Trophoblast cell (in vitro differentiated cells and primary cell): ENCODE measurements at regions not wholly inside any gene's neighbourhood (a gene's known extent, or its start where the extent isn't known, plus 50 kb on each side); places are given as distances from the start of the nearest gene placed in this dataset.
"Not testable (repeated sequence)": the region's sequence is repeated elsewhere in the genome, so short reads cannot be mapped to it uniquely, and the experiment has no call there.

ENCODE experiments used
- DNase-seq, 2 donors: peaks; one replicate each; pipeline ENCODE4 v3.0.0-alpha.2; 2016
- H2AFZ ChIP-seq: 2 replicates; pipeline ENCODE4 v1.6.1; 2013; ENCODE audit warnings: low read length, moderate library complexity, mild to moderate bottlenecking; ENCODE audit not compliant: insufficient read depth, poor library complexity
- H2AK5ac ChIP-seq: 2 replicates; pipeline ENCODE4 v1.6.1; 2013; ENCODE audit warnings: mild to moderate bottlenecking, low read length
- H2BK120ac ChIP-seq: 2 replicates; pipeline ENCODE4 v1.6.1; 2013; ENCODE audit warnings: low read length, mild to moderate bottlenecking, moderate library complexity; ENCODE audit not compliant: insufficient read depth, poor library complexity
- H2BK12ac ChIP-seq: 2 replicates; pipeline ENCODE4 v1.6.1; 2013; ENCODE audit warnings: mild to moderate bottlenecking, low read length, moderate library complexity
- H2BK5ac ChIP-seq: 2 replicates; pipeline ENCODE4 v1.6.1; 2013; ENCODE audit warnings: low read length, low read depth, moderate library complexity, mild to moderate bottlenecking; ENCODE audit not compliant: poor library complexity
- H3K14ac ChIP-seq: 2 replicates; pipeline ENCODE4 v1.6.1; 2013; ENCODE audit warnings: mild to moderate bottlenecking, low read length
- H3K18ac ChIP-seq: 2 replicates; pipeline ENCODE4 v1.6.1; 2013; ENCODE audit warnings: mild to moderate bottlenecking, low read length
- H3K23ac ChIP-seq: 2 replicates; pipeline ENCODE4 v1.6.1; 2013; ENCODE audit warnings: low read length
- H3K27ac ChIP-seq: 2 replicates; pipeline ENCODE4 v1.5.1; 2013; ENCODE audit warnings: low read depth, mild to moderate bottlenecking, inconsistent platforms, low read length, moderate library complexity
- H3K27me3 ChIP-seq: 2 replicates; pipeline ENCODE4 v1.6.1; 2013; ENCODE audit warnings: inconsistent platforms, mild to moderate bottlenecking, low read length, moderate library complexity; ENCODE audit not compliant: insufficient read depth
- H3K36me3 ChIP-seq, 2 experiments: 1 replicate in 1 of 2; 2 replicates in 1 of 2; pipeline ENCODE4 v1.6.1; 2013; ENCODE audit warnings: low read length in 2 of 2, mild to moderate bottlenecking in 2 of 2, moderate library complexity in 1 of 2; ENCODE audit not compliant: insufficient read depth in 2 of 2, control insufficient read depth in 1 of 2
- H3K4ac ChIP-seq: 2 replicates; pipeline ENCODE4 v1.6.1; 2013; ENCODE audit warnings: low read depth, mild to moderate bottlenecking, low read length, moderate library complexity
- H3K4me1 ChIP-seq, 2 experiments: 1 replicate in 1 of 2; 2 replicates in 1 of 2; pipeline ENCODE4 v1.6.1; 2013; ENCODE audit warnings: low read length in 2 of 2, mild to moderate bottlenecking in 2 of 2, moderate library complexity in 1 of 2; ENCODE audit not compliant: insufficient read depth in 2 of 2, control insufficient read depth in 1 of 2
- H3K4me2 ChIP-seq: 2 replicates; pipeline ENCODE4 v1.6.1; 2013; ENCODE audit warnings: inconsistent platforms, mild to moderate bottlenecking, low read length, moderate library complexity
- H3K4me3 ChIP-seq: 2 replicates; pipeline ENCODE4 v1.5.1; 2013; ENCODE audit warnings: mild to moderate bottlenecking, low read depth, low read length, inconsistent platforms
- H3K79me1 ChIP-seq: one replicate; pipeline ENCODE4 v1.6.1; 2013; ENCODE audit warnings: low read length
- H3K79me2 ChIP-seq: 2 replicates; pipeline ENCODE4 v1.6.1; 2013; ENCODE audit warnings: low read length, mild to moderate bottlenecking; ENCODE audit not compliant: control insufficient read depth, insufficient read depth, poor library complexity
- H3K9ac ChIP-seq: 2 replicates; pipeline ENCODE4 v1.6.1; 2013; ENCODE audit warnings: mild to moderate bottlenecking, low read length
- H3K9me3 ChIP-seq: 2 replicates; pipeline ENCODE4 v1.6.1; 2013; ENCODE audit warnings: low read depth, mild to moderate bottlenecking, control low read depth, inconsistent platforms, low read length; ENCODE audit not compliant: insufficient read depth
- H4K12ac ChIP-seq: 2 replicates; pipeline ENCODE4 v1.6.1; 2013; ENCODE audit warnings: low read depth, mild to moderate bottlenecking, low read length, moderate library complexity
- H4K8ac ChIP-seq: 2 replicates; pipeline ENCODE4 v1.6.1; 2013; ENCODE audit warnings: low read depth, mild to moderate bottlenecking, low read length, moderate library complexity
- H4K91ac ChIP-seq: one replicate; pipeline ENCODE4 v1.6.1; 2013; ENCODE audit warnings: low read depth, mild to moderate bottlenecking, low read length, moderate library complexity
- WGBS: extraction: QIAGEN DNeasy Blood & Tissue Kit; methylation state at CpG from one replicate; pipeline ENCODE4 v1.1.7; 2013; ENCODE audit warnings: missing lambda C conversion rate; ENCODE audit not compliant: insufficient read length, insufficient coverage; ENCODE audit errors: extremely low coverage; 5-methylcytosine and 5-hydroxymethylcytosine counted together

GRCh38 chr6:803191-803977 lies 110.4 kb upstream of the EXOC2 start:
- H4K91ac ChIP-seq: no peak overlapping the region
- no peaks in the 10 kb centered on the region for H3K79me2 ChIP-seq
- no peak overlapping the region for H4K8ac ChIP-seq
- no peak overlapping the region for H3K4me3 ChIP-seq
- H3K4me2 ChIP-seq: no peak overlapping the region
- H4K12ac ChIP-seq: no peak overlapping the region
- no CpG with 5 or more reads among the region's 11 CpGs for WGBS
- H2BK12ac ChIP-seq: no peak overlapping the region
- no peak overlapping the region for H2AK5ac ChIP-seq
- H3K14ac ChIP-seq: no peak overlapping the region
- no peak overlapping the region for H3K23ac ChIP-seq
- no peaks in the 10 kb centered on the region for H3K36me3 ChIP-seq
- no peak overlapping the region for H2BK5ac ChIP-seq
- H3K9ac ChIP-seq: no peak overlapping the region
- no peak for DNase-seq
- H3K79me1 ChIP-seq: no peaks in the 10 kb centered on the region
- no peaks in the 10 kb centered on the region for H3K27me3 ChIP-seq
- no peak overlapping the region for H3K27ac ChIP-seq
- no peak overlapping the region for H3K4ac ChIP-seq
- no peak overlapping the region for H2AFZ ChIP-seq
- H3K18ac ChIP-seq: no peak overlapping the region
- no peak overlapping the region for H2BK120ac ChIP-seq
- no peaks in the 10 kb centered on the region for H3K4me1 ChIP-seq
- no peaks in the 10 kb centered on the region for H3K9me3 ChIP-seq

GRCh38 chr6:802701-803100 lies 109.8 kb upstream of the EXOC2 start:
- Histone ChIP-seq H3K18ac (no peak overlapping the region), H2BK12ac (no peak overlapping the region), H3K4me3 (no peak overlapping the region), H3K14ac (no peak overlapping the region), H2AK5ac (no peak overlapping the region), H4K8ac (no peak overlapping the region), H2BK120ac (no peak overlapping the region), H3K27ac (no peak overlapping the region), H3K4me1 (no peaks in the 10 kb centered on the region), H2BK5ac (no peak overlapping the region), H4K12ac (no peak overlapping the region), H3K79me2 (no peaks in the 10 kb centered on the region), H4K91ac (no peak overlapping the region), H3K36me3 (no peaks in the 10 kb centered on the region), H3K4ac (no peak overlapping the region), H3K9ac (no peak overlapping the region), H3K23ac (no peak overlapping the region), H3K4me2 (no peak overlapping the region), H3K27me3 (no peaks in the 10 kb centered on the region), H3K9me3 (no peaks in the 10 kb centered on the region), H3K79me1 (no peaks in the 10 kb centered on the region), H2AFZ (no peak overlapping the region)
- no peak for DNase-seq
- no CpG with 5 or more reads among the region's 9 CpGs for WGBS

- H3K27me3 ChIP-seq, H3K4ac ChIP-seq, H3K79me1 ChIP-seq, H2AFZ ChIP-seq, H4K8ac ChIP-seq, H3K9me3 ChIP-seq, H4K12ac ChIP-seq, H3K23ac ChIP-seq, H3K18ac ChIP-seq, H2BK120ac ChIP-seq, H3K79me2 ChIP-seq, H4K91ac ChIP-seq, H3K4me1 ChIP-seq, DNase-seq, H3K36me3 ChIP-seq, H2BK12ac ChIP-seq, H3K14ac ChIP-seq, H2AK5ac ChIP-seq, H3K9ac ChIP-seq, H3K4me3 ChIP-seq, H3K4me2 ChIP-seq, H3K27ac ChIP-seq, H2BK5ac ChIP-seq: not testable (repeated sequence)
- no CpG with 5 or more reads among the region's 10 CpGs for WGBS
These were observed 109.3 kb upstream of the EXOC2 start for GRCh38 chr6:802223-802622.

GRCh38 chr6:799769-800168 lies 106.8 kb upstream of the EXOC2 start:
- no peaks in the 10 kb centered on the region for H3K36me3 ChIP-seq
- no peak overlapping the region for H2AK5ac ChIP-seq
- no peak overlapping the region for H2BK5ac ChIP-seq
- no peak overlapping the region for H3K14ac ChIP-seq
- H3K4me2 ChIP-seq: no peak overlapping the region
- no peaks in the 10 kb centered on the region for H3K9me3 ChIP-seq
- H3K79me1 ChIP-seq: no peaks in the 10 kb centered on the region
- H2BK12ac ChIP-seq: no peak overlapping the region
- H4K91ac ChIP-seq: no peak overlapping the region
- H3K9ac ChIP-seq: no peak overlapping the region
- no peaks in the 10 kb centered on the region for H3K79me2 ChIP-seq
- WGBS: no CpG with 5 or more reads among the region's 6 CpGs
- H3K4ac ChIP-seq: no peak overlapping the region
- no peaks in the 10 kb centered on the region for H3K4me1 ChIP-seq
- H3K4me3 ChIP-seq: no peak overlapping the region
- no peak overlapping the region for H3K27ac ChIP-seq
- H3K18ac ChIP-seq: no peak overlapping the region
- no peak overlapping the region for H2AFZ ChIP-seq
- no peaks in the 10 kb centered on the region for H3K27me3 ChIP-seq
- H3K23ac ChIP-seq: no peak overlapping the region
- H2BK120ac ChIP-seq: no peak overlapping the region
- no peak overlapping the region for H4K8ac ChIP-seq
- DNase-seq: no peak
- H4K12ac ChIP-seq: no peak overlapping the region
